GM23338 (cell line): ENCODE measurements at regions not wholly inside any gene's neighbourhood (a gene's known extent, or its start where the extent isn't known, plus 50 kb on each side); places are given as distances from the start of the nearest gene placed in this dataset.

Experiments
- ATAC-seq: fragments of 200-7000 bp; cut with Tn5 transposase; 3 replicates; pipeline ENCODE4 v1.9.1; 2020
- DNase-seq: peaks from one replicate; pipeline ENCODE4 v3.0.0-alpha.2; 2015; ENCODE audit warnings: low spot score
- H2AFZ ChIP-seq: fragments of 200-600 bp; sonication (generic); 2 replicates; pipeline ENCODE4 v1.8.0; 2016; ENCODE audit warnings: antibody characterized with exemption, mild to moderate bottlenecking, moderate library complexity
- H3F3A ChIP-seq: fragments of 200-600 bp; sonication (generic); replicated peaks from 2 replicates; pipeline ENCODE4 v1.8.0; 2017; ENCODE audit warnings: antibody characterized with exemption, mixed run types, low read depth
- H3K27ac ChIP-seq: fragments of 200-600 bp; sonication (generic); 2 replicates; pipeline ENCODE4 v1.6.1; 2016; ENCODE audit warnings: low read depth
- H3K27me3 ChIP-seq: fragments of 200-600 bp; sonication (generic); 2 replicates; pipeline ENCODE4 v1.8.0; 2016; ENCODE audit warnings: mild to moderate bottlenecking, mixed run types, moderate library complexity; ENCODE audit not compliant: insufficient read depth
- H3K36me3 ChIP-seq: fragments of 200-600 bp; sonication (generic); 2 replicates; pipeline ENCODE4 v1.8.0; 2016; ENCODE audit warnings: mild to moderate bottlenecking; ENCODE audit not compliant: insufficient read depth
- H3K4me1 ChIP-seq: fragments of 200-600 bp; sonication (generic); 2 replicates; pipeline ENCODE4 v1.8.0; 2016; ENCODE audit warnings: mild to moderate bottlenecking, moderate library complexity; ENCODE audit not compliant: insufficient read depth
- H3K4me2 ChIP-seq: fragments of 200-600 bp; sonication (generic); 2 replicates; pipeline ENCODE4 v1.7.1; 2017; ENCODE audit warnings: mixed run types
- H3K4me3 ChIP-seq: fragments of 200-600 bp; sonication (generic); 2 replicates; pipeline ENCODE4 v1.6.1; 2016; ENCODE audit warnings: mixed run types
- H3K79me2 ChIP-seq: fragments of 200-600 bp; sonication (generic); replicated peaks from 2 replicates; pipeline ENCODE4 v1.8.0; 2017; ENCODE audit warnings: mild to moderate bottlenecking; ENCODE audit not compliant: insufficient read depth
- H3K9me2 ChIP-seq: fragments of 200-600 bp; sonication (generic); 2 replicates; pipeline ENCODE4 v1.8.0; 2017; ENCODE audit not compliant: insufficient read depth
- H4K20me1 ChIP-seq: fragments of 200-600 bp; sonication (generic); replicated peaks from 2 replicates; pipeline ENCODE4 v1.8.0; 2017; ENCODE audit warnings: mild to moderate bottlenecking; ENCODE audit not compliant: insufficient read depth
- H3K27ac Mint-ChIP-seq: 2 replicates; pipeline ENCODE4 v1.8.0; 2020; ENCODE audit warnings: inconsistent platforms, mild to moderate bottlenecking, moderate library complexity, mixed read lengths
- H3K27me3 Mint-ChIP-seq: 3 replicates; pipeline ENCODE4 v1.8.0; 2022; ENCODE audit warnings: low read depth, mild to moderate bottlenecking, moderate library complexity, mixed read lengths, inconsistent platforms; ENCODE audit not compliant: insufficient read depth, poor library complexity
- H3K36me3 Mint-ChIP-seq: 3 replicates; pipeline ENCODE4 v1.8.0; 2021; ENCODE audit warnings: low read depth, mild to moderate bottlenecking, inconsistent platforms, moderate library complexity, mixed read lengths
- H3K4me1 Mint-ChIP-seq: 3 replicates; pipeline ENCODE4 v1.8.0; 2020; ENCODE audit warnings: mild to moderate bottlenecking, inconsistent platforms, mixed read lengths
- H3K4me3 Mint-ChIP-seq: 3 replicates; pipeline ENCODE4 v1.8.0; 2021; ENCODE audit warnings: moderate library complexity, mild to moderate bottlenecking, inconsistent platforms, mixed read lengths
- H3K9me3 Mint-ChIP-seq: 3 replicates; pipeline ENCODE4 v1.8.0; 2020; ENCODE audit warnings: moderate library complexity, mild to moderate bottlenecking, inconsistent platforms, mixed read lengths
- CREB1 ChIP-seq: fragments of 250-450 bp; sonication (Bioruptor Pico); IDR thresholded peaks from 2 replicates; pipeline ENCODE4 v1.5.0; 2020; ENCODE audit warnings: low read depth, mild to moderate bottlenecking, moderate library complexity
- CTCF ChIP-seq, 2 experiments: fragments of 200-600 bp in 1 of 2; sonication (generic) in 1 of 2; conservative IDR thresholded peaks; 2 replicates each; pipeline versions ENCODE4 v1.5.1 to v1.6.1; 2016 to 2017; ENCODE audit warnings: antibody characterized with exemption in 2 of 2, low read depth in 2 of 2, mild to moderate bottlenecking in 2 of 2, moderate library complexity in 1 of 2
- ETS1 ChIP-seq: IDR thresholded peaks from 2 replicates; pipeline ENCODE4 v1.6.1; 2016; ENCODE audit warnings: antibody characterized with exemption
- EZH2 ChIP-seq: fragments of 200-600 bp; sonication (generic); IDR thresholded peaks from one replicate; pipeline ENCODE4 v1.8.0; 2017; ENCODE audit warnings: antibody characterized with exemption, mild to moderate bottlenecking, low read depth; ENCODE audit not compliant: unreplicated experiment
- EZH2phosphoT487 ChIP-seq: fragments of 200-600 bp; sonication (generic); IDR thresholded peaks from one replicate; pipeline ENCODE4 v1.8.1; 2018; ENCODE audit warnings: antibody characterized with exemption; ENCODE audit not compliant: unreplicated experiment
- JUNB ChIP-seq: IDR thresholded peaks from one replicate; pipeline ENCODE4 v1.6.1; 2016; ENCODE audit warnings: antibody characterized with exemption; ENCODE audit not compliant: unreplicated experiment
- NANOG ChIP-seq: IDR thresholded peaks from 2 replicates; pipeline ENCODE4 v1.6.1; 2016; ENCODE audit warnings: antibody characterized with exemption, borderline replicate concordance
- POLR2AphosphoS5 ChIP-seq: IDR thresholded peaks from 2 replicates; pipeline ENCODE4 v1.6.1; 2016; ENCODE audit warnings: antibody characterized with exemption, low read depth
- REST ChIP-seq: IDR thresholded peaks from one replicate; pipeline ENCODE4 v1.6.1; 2018; ENCODE audit warnings: antibody characterized with exemption; ENCODE audit not compliant: unreplicated experiment
- STAT1 ChIP-seq: IDR thresholded peaks from one replicate; pipeline ENCODE4 v1.6.1; 2016; ENCODE audit warnings: antibody characterized with exemption; ENCODE audit not compliant: unreplicated experiment
- ZNF114 ChIP-seq: fragments of 250-450 bp; sonication (Bioruptor Pico); IDR thresholded peaks from 2 replicates; pipeline ENCODE4 v1.5.0; 2020; ENCODE audit warnings: mild to moderate bottlenecking, moderate library complexity
- ZNF331 ChIP-seq: fragments of 250-450 bp; sonication (Bioruptor Pico); IDR thresholded peaks from 2 replicates; pipeline ENCODE4 v1.5.0; 2020; ENCODE audit warnings: low read depth, mild to moderate bottlenecking, moderate library complexity
- ZNF462 ChIP-seq: fragments of 250-450 bp; sonication (Bioruptor Pico); IDR thresholded peaks from 2 replicates; pipeline ENCODE4 v1.5.0; 2020; ENCODE audit warnings: mild to moderate bottlenecking, moderate library complexity

- Mint-ChIP-seq H3K4me3 (no peak overlapping the region), H3K36me3 (peaks cover 12% of the 10 kb centered on the region; the same call in 2 of the 3 replicates), H3K4me1 (peaks cover 14% of the 10 kb centered on the region), H3K9me3 (peaks cover 17% of the 10 kb centered on the region), H3K27ac (no peak overlapping the region), H3K27me3 (no peaks in the 10 kb centered on the region)
- H2AFZ ChIP-seq: no peak overlapping the region
- no peaks in the 10 kb centered on the region for H3F3A ChIP-seq
- H4K20me1 ChIP-seq: no peaks in the 10 kb centered on the region
- ATAC-seq (no peak), DNase-seq (no peak)
- TF ChIP-seq NANOG (no peak), CREB1 (CRISPR knock-in tag) (no peak), ZNF331 (CRISPR knock-in tag) (no peak), ZNF114 (CRISPR knock-in tag) (no peak), JUNB (no peak), EZH2 (no peak), ZNF462 (CRISPR knock-in tag) (no peak), STAT1 (no peak), CTCF (conservative IDR thresholded peaks at IDR 0.05; ENCODE audit: low read depth in 2 of 2) (no peak), ETS1 (no peak), POLR2AphosphoS5 (no peak), EZH2phosphoT487 (no peak), REST (no peak)
- H3K27me3 ChIP-seq: no peaks in the 10 kb centered on the region
- H3K36me3 ChIP-seq: no peaks in the 10 kb centered on the region
- no peak overlapping the region for H3K4me3 ChIP-seq
- H3K79me2 ChIP-seq: no peaks in the 10 kb centered on the region
- no peaks in the 10 kb centered on the region for H3K9me2 ChIP-seq
- H3K27ac ChIP-seq: no peak overlapping the region
- peaks cover 7% of the 10 kb centered on the region for H3K4me1 ChIP-seq
- H3K4me2 ChIP-seq: no peak overlapping the region
Observed at GRCh38 chr12:42976620-42977019, 387.1 kb upstream of the PRICKLE1 start.
